A549 (cell line): ENCODE measurements at regions not wholly inside any gene's neighbourhood (a gene's known extent, or its start where the extent isn't known, plus 50 kb on each side); places are given as distances from the start of the nearest gene placed in this dataset.

ENCODE experiments used
- ATAC-seq, 2 experiments: fragments of 200-7000 bp in 1 of 2; fragments of >200 bp in 1 of 2; cut with Nextera tagmentation in 1 of 2; cut with Tn5 transposase in 1 of 2; 3 replicates each; pipeline versions ENCODE4 v1.8.0 to v1.9.1; 2018 to 2020; ENCODE audit warnings: mild to moderate bottlenecking in 1 of 2, moderate library complexity in 1 of 2
- CTCF ChIA-PET: fragments of 300-600 bp; sonication (Branson Sonifier 250); formaldehyde crosslinking; extraction: SDS; loops from one replicate; lab custom pipeline; 2021; ENCODE audit warnings: antibody characterized with exemption, inconsistent platforms; lab: Yijun Ruan, JAX
- POLR2A ChIA-PET: fragments of 350-600 bp; formaldehyde crosslinking; extraction: SDS; loops from one replicate; lab custom pipeline; 2021; ENCODE audit warnings: antibody characterized with exemption, inconsistent platforms; lab: Yijun Ruan, JAX
- DNase-seq, 2 experiments: peaks; one replicate each; pipeline versions ENCODE4 v3.0.0 to v3.0.0-alpha.2; 2011 to 2016; ENCODE audit warnings: low read depth in 1 of 2, low spot score in 1 of 2
- FAIRE-seq: peaks from 2 replicates; lab custom pipeline; 2011; peaks lifted over from hg19 to GRCh38; lab: Jason Lieb, UNC
- H3K27ac ChIP-seq, 2 experiments: fragments of >200 bp; sonication (Bioruptor Twin); formaldehyde crosslinking; 3 replicates each; pipeline ENCODE4 v1.5.1; 2016 to 2017
- H3K4me1 ChIP-seq: fragments of >200 bp; sonication (Bioruptor Twin); formaldehyde crosslinking; 3 replicates; pipeline ENCODE4 v1.6.1; 2016
- H3K4me2 ChIP-seq: fragments of >200 bp; sonication (Bioruptor Twin); formaldehyde crosslinking; 3 replicates; pipeline ENCODE4 v1.6.1; 2016
- H3K4me3 ChIP-seq: fragments of >200 bp; sonication (Bioruptor Twin); formaldehyde crosslinking; 3 replicates; pipeline ENCODE4 v1.5.1; 2016
- H3K9me3 ChIP-seq: fragments of >200 bp; sonication (Bioruptor Twin); formaldehyde crosslinking; 3 replicates; pipeline ENCODE4 v1.6.1; 2016
- BHLHE40 ChIP-seq: IDR thresholded peaks from 2 replicates; pipeline ENCODE4 v1.6.1; 2012; ENCODE audit warnings: low read depth, low read length, inconsistent platforms
- CBX2 ChIP-seq: fragments of 200-600 bp; sonication (generic); IDR thresholded peaks from 2 replicates; pipeline ENCODE4 v1.6.1; 2016; ENCODE audit warnings: low read depth, mild to moderate bottlenecking, borderline replicate concordance
- CBX8 ChIP-seq: fragments of 200-600 bp; sonication (generic); IDR thresholded peaks from 2 replicates; pipeline ENCODE4 v1.6.1; 2016
- CHD4 ChIP-seq: fragments of 200-600 bp; sonication (generic); IDR thresholded peaks from 2 replicates; pipeline ENCODE4 v1.6.1; 2016; ENCODE audit warnings: antibody characterized with exemption, mild to moderate bottlenecking, borderline replicate concordance
- EHF ChIP-seq: fragments of 250-450 bp; sonication (Bioruptor Pico); IDR thresholded peaks from 2 replicates; pipeline ENCODE4 v1.5.0; 2020; ENCODE audit warnings: mild to moderate bottlenecking
- EHMT2 ChIP-seq: fragments of 200-600 bp; sonication (generic); IDR thresholded peaks from 2 replicates; pipeline ENCODE4 v1.6.1; 2016; ENCODE audit warnings: antibody characterized with exemption, low read depth, mild to moderate bottlenecking, moderate library complexity
- EP300 ChIP-seq, 2 experiments: fragments of >200 bp; sonication (Bioruptor Twin); formaldehyde crosslinking; IDR thresholded peaks; 2 replicates in 1 of 2; 3 replicates in 1 of 2; pipeline ENCODE4 v1.6.1; 2016 to 2017
- FOSB ChIP-seq: fragments of 250-450 bp; sonication (Bioruptor Pico); IDR thresholded peaks from 2 replicates; pipeline ENCODE4 v1.5.0; 2020; ENCODE audit warnings: mild to moderate bottlenecking, moderate library complexity
- GATA3 ChIP-seq: IDR thresholded peaks from 2 replicates; pipeline ENCODE4 v1.6.1; 2012; ENCODE audit warnings: borderline replicate concordance
- HEYL ChIP-seq: fragments of 250-450 bp; sonication (Bioruptor Pico); IDR thresholded peaks from 2 replicates; pipeline ENCODE4 v1.8.0; 2021; ENCODE audit warnings: mild to moderate bottlenecking, moderate library complexity
- JUNB ChIP-seq: fragments of >200 bp; sonication (Bioruptor Twin); formaldehyde crosslinking; IDR thresholded peaks from 2 replicates; pipeline ENCODE4 v1.6.1; 2016
- NFE2L2 ChIP-seq: fragments of 150-350 bp; conservative IDR thresholded peaks from 2 replicates; pipeline ENCODE4 v1.6.1; 2014; ENCODE audit warnings: low read length
- NPAS2 ChIP-seq: fragments of 250-450 bp; sonication (Bioruptor Pico); IDR thresholded peaks from 2 replicates; pipeline ENCODE4 v1.8.0; 2022; ENCODE audit warnings: mild to moderate bottlenecking, moderate library complexity, borderline replicate concordance
- POLR2A ChIP-seq: IDR thresholded peaks from 2 replicates; pipeline ENCODE4 v1.6.1; 2012; ENCODE audit warnings: mild to moderate bottlenecking, low read length
- RAD21 ChIP-seq, 2 experiments: fragments of >200 bp in 1 of 2; sonication (Bioruptor Twin) in 1 of 2; formaldehyde crosslinking in 1 of 2; IDR thresholded peaks in 1 of 2; conservative IDR thresholded peaks in 1 of 2; 2 replicates in 1 of 2; 3 replicates in 1 of 2; pipeline ENCODE4 v1.6.1; 2012 to 2018; ENCODE audit warnings: inconsistent platforms in 1 of 2
- SMC3 ChIP-seq: fragments of >200 bp; sonication (Bioruptor Twin); formaldehyde crosslinking; IDR thresholded peaks from 3 replicates; pipeline ENCODE4 v1.6.1; 2018; ENCODE audit warnings: inconsistent platforms
- SREBF2 ChIP-seq: fragments of 450-650 bp; IDR thresholded peaks from 2 replicates; pipeline ENCODE4 v1.6.1; 2014; ENCODE audit warnings: mild to moderate bottlenecking, moderate library complexity
- ZC3H11A ChIP-seq: fragments of 450-650 bp; IDR thresholded peaks from 2 replicates; pipeline ENCODE4 v1.6.1; 2014; ENCODE audit warnings: antibody characterized with exemption, mild to moderate bottlenecking
- ZFP36 ChIP-seq: fragments of 450-650 bp; IDR thresholded peaks from 2 replicates; pipeline ENCODE4 v1.6.1; 2014; ENCODE audit warnings: borderline replicate concordance; ENCODE audit not compliant: partially characterized antibody
- ZNF302 ChIP-seq: fragments of 250-450 bp; sonication (Bioruptor Pico); IDR thresholded peaks from 2 replicates; pipeline ENCODE4 v1.9.0; 2021; ENCODE audit warnings: inconsistent platforms, mild to moderate bottlenecking, moderate library complexity
- WGBS: methylation state at CpG from one replicate; pipeline ENCODE4 v1.1.6; 2017; ENCODE audit errors: missing lambda C conversion rate; 5-methylcytosine and 5-hydroxymethylcytosine counted together
- TF ChIP-seq, protein P1 (sequence below): fragments of 450-650 bp; IDR thresholded peaks from 2 replicates; pipeline ENCODE4 v1.6.1; 2014; ENCODE audit warnings: antibody characterized with exemption
- TF ChIP-seq, protein P2 (sequence below): fragments of >200 bp; sonication (Bioruptor Twin); formaldehyde crosslinking; IDR thresholded peaks from 2 replicates; pipeline ENCODE4 v1.6.1; 2016
- TF ChIP-seq, protein P3 (sequence below): fragments of 150-350 bp; IDR thresholded peaks from 2 replicates; pipeline ENCODE4 v1.6.1; 2014; ENCODE audit warnings: low read depth, mild to moderate bottlenecking, low read length
- TF ChIP-seq, protein P4 (sequence below): fragments of >200 bp; sonication (Bioruptor Twin); formaldehyde crosslinking; IDR thresholded peaks from 3 replicates; pipeline ENCODE4 v1.6.1; 2016
- TF ChIP-seq, protein P5 (sequence below): IDR thresholded peaks from 2 replicates; pipeline ENCODE4 v1.6.1; 2012

DNA sequence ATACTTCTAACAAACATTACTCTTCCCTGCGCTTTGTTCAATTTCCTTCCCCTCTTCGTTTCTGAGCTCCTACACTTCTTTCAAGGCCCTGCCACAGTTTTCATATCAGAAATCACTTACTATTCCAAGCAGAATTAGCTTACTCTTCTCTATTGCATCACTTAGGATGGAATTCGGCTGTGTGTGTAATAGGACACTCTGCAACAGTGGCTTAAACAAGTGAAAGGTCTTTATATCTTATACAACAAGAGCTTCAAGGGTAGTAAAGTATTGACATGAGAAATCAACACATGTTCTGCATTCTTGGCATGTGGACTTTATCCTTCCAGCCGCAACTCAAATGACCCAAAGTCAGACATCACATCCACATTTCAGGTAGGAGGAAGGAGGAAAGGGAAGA is 279.6 kb downstream of the PCDH20 start:
- DNase-seq, result no peak
- Histone ChIP-seq H3K27ac (no peak overlapping the region), H3K4me1 (no peaks in the 10 kb centered on the region), H3K4me2 (no peak overlapping the region), H3K4me3 (no peak overlapping the region), H3K9me3 (no peaks in the 10 kb centered on the region)
- ATAC-seq, result no peak
- ChIA-PET CTCF (no interaction called here), POLR2A (no interaction called here)
- TF ChIP-seq NPAS2 (CRISPR knock-in tag) (no peak), EP300 (IDR thresholded peaks at IDR 0.05) (no peak), SREBF2 (no peak), HEYL (CRISPR knock-in tag) (no peak), FOSB (CRISPR knock-in tag) (no peak), BHLHE40 (no peak), JUNB (no peak), NFE2L2 (no peak), EHF (CRISPR knock-in tag) (no peak)
- TF ChIP-seq, protein P1, sequence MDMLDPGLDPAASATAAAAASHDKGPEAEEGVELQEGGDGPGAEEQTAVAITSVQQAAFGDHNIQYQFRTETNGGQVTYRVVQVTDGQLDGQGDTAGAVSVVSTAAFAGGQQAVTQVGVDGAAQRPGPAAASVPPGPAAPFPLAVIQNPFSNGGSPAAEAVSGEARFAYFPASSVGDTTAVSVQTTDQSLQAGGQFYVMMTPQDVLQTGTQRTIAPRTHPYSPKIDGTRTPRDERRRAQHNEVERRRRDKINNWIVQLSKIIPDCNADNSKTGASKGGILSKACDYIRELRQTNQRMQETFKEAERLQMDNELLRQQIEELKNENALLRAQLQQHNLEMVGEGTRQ, result no peak
- FAIRE-seq, result no peak
- 27% methylated on average over 4 of the region's 4 CpGs for WGBS

DNA sequence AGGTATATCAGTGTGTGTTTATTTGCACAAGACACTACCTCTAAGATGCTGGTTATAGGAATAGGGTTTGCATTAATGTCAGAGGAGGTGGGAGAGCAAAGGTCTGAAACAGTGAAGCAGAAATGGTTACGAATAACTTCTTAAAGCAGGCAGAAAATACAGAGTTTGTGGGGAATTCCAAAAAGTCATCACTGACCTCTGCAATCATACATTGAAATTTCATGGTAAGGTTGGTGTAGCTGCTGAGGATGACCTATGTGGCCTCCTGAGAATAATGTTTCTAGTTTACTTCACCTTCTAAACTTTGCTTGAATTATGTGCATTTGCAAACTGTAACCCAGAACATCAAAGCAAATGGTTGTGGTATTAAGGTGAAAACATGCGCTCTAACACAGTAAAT is 280.1 kb downstream of the PCDH20 start:
- ATAC-seq, result no peak
- TF ChIP-seq, protein P2, sequence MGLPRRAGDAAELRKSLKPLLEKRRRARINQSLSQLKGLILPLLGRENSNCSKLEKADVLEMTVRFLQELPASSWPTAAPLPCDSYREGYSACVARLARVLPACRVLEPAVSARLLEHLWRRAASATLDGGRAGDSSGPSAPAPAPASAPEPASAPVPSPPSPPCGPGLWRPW, result no peak
- TF ChIP-seq, protein P3, sequence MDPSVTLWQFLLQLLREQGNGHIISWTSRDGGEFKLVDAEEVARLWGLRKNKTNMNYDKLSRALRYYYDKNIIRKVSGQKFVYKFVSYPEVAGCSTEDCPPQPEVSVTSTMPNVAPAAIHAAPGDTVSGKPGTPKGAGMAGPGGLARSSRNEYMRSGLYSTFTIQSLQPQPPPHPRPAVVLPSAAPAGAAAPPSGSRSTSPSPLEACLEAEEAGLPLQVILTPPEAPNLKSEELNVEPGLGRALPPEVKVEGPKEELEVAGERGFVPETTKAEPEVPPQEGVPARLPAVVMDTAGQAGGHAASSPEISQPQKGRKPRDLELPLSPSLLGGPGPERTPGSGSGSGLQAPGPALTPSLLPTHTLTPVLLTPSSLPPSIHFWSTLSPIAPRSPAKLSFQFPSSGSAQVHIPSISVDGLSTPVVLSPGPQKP, result no peak
- TF ChIP-seq CHD4 (no peak), RAD21 (conservative IDR thresholded peaks at IDR 0.05 in 1 of 2, IDR thresholded peaks at IDR 0.05 in 1 of 2) (no peak), CBX8 (no peak), EHF (CRISPR knock-in tag) (no peak), GATA3 (no peak), ZNF302 (CRISPR knock-in tag) (no peak), ZC3H11A (no peak), SMC3 (no peak), EHMT2 (no peak), CBX2 (no peak), POLR2A (no peak), ZFP36 (no peak)
- TF ChIP-seq, protein P4, sequence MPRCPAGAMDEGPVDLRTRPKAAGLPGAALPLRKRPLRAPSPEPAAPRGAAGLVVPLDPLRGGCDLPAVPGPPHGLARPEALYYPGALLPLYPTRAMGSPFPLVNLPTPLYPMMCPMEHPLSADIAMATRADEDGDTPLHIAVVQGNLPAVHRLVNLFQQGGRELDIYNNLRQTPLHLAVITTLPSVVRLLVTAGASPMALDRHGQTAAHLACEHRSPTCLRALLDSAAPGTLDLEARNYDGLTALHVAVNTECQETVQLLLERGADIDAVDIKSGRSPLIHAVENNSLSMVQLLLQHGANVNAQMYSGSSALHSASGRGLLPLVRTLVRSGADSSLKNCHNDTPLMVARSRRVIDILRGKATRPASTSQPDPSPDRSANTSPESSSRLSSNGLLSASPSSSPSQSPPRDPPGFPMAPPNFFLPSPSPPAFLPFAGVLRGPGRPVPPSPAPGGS, result no peak
- TF ChIP-seq, protein P5, sequence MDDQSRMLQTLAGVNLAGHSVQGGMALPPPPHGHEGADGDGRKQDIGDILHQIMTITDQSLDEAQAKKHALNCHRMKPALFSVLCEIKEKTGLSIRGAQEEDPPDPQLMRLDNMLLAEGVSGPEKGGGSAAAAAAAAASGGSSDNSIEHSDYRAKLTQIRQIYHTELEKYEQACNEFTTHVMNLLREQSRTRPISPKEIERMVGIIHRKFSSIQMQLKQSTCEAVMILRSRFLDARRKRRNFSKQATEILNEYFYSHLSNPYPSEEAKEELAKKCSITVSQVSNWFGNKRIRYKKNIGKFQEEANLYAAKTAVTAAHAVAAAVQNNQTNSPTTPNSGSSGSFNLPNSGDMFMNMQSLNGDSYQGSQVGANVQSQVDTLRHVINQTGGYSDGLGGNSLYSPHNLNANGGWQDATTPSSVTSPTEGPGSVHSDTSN, result no peak
- TF ChIP-seq, all 56 proteins: peak for 0
- Histone ChIP-seq H3K27ac (no peak overlapping the region), H3K9me3 (no peaks in the 10 kb centered on the region), H3K4me1 (no peaks in the 10 kb centered on the region), H3K4me2 (no peak overlapping the region), H3K4me3 (no peak overlapping the region)
- ChIA-PET POLR2A (no interaction called here), CTCF (no interaction called here)
- 7% methylated on average over 2 of the region's 2 CpGs for WGBS
- FAIRE-seq, result no peak
- no peak for DNase-seq
